ENCODE measurements at regions not wholly inside any gene's neighbourhood (a gene's known extent, or its start where the extent isn't known, plus 50 kb on each side); places are given as distances from the start of the nearest gene placed in this dataset.

DNA sequence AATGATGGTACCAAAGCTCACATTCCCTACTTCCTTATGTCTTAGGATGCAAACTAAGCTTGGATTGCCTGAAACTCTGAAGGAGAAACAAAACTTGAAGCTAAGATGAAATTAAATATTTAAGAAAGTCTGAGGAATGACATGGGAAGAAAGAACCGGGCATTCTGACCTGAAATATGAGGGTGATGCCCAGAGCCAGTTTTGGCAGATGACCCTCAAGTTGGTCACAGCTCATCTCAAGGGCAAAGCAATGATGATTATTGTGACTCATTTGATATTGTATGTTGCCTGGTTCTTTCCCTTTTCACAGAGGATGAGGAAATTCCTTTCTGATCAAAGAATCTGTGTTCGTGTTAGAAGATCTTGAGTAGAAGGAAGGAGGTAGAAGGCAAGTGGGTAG is 96.0 kb upstream of the NHS start:
- no peak for TF ChIP-seq CTCF (IDR thresholded peaks at IDR 0.05)
- TF ChIP-seq POLR2A (IDR thresholded peaks at IDR 0.05) = no peak
